ENCODE measurements at regions not wholly inside any gene's neighbourhood (a gene's known extent, or its start where the extent isn't known, plus 50 kb on each side); places are given as distances from the start of the nearest gene placed in this dataset.

GRCh38 chr16:54862529-54862928 lies 68.1 kb upstream of the IRX5 start:
- no peak overlapping the region for H3K4me3 ChIP-seq
- no peak for TF ChIP-seq CTCF (IDR thresholded peaks at IDR 0.05)
- H3K27ac ChIP-seq: no peak overlapping the region
- DNase-seq (ENCODE audit: low spot score): no peak

- Histone ChIP-seq H3K4me3 (no peak overlapping the region), H3K27ac (no peak overlapping the region)
- TF ChIP-seq CTCF (IDR thresholded peaks at IDR 0.05): no peak
- no peak for DNase-seq (ENCODE audit: low spot score)
Measured at GRCh38 chr16:54856871-54857270, 73.8 kb upstream of the IRX5 start.

GRCh38 chr16:54847609-54848008 lies 83.1 kb upstream of the IRX5 start:
- Histone ChIP-seq H3K4me3 (no peak overlapping the region), H3K27ac (no peak overlapping the region)
- no peak for TF ChIP-seq CTCF (IDR thresholded peaks at IDR 0.05)
- no peak for DNase-seq (ENCODE audit: low spot score)

GRCh38 chr16:54847207-54847606 lies 83.5 kb upstream of the IRX5 start:
- Histone ChIP-seq H3K27ac (no peak overlapping the region), H3K4me3 (no peak overlapping the region)
- no peak for TF ChIP-seq CTCF (IDR thresholded peaks at IDR 0.05)
- no peak for DNase-seq (ENCODE audit: low spot score)

GRCh38 chr16:54846766-54847165 lies 83.9 kb upstream of the IRX5 start:
- DNase-seq (ENCODE audit: low spot score): no peak
- H3K27ac ChIP-seq: no peak overlapping the region
- no peak for TF ChIP-seq CTCF (IDR thresholded peaks at IDR 0.05)
- no peak overlapping the region for H3K4me3 ChIP-seq

- no peak for TF ChIP-seq CTCF (IDR thresholded peaks at IDR 0.05)
- DNase-seq (ENCODE audit: low spot score): no peak
- no peak overlapping the region for H3K27ac ChIP-seq
- H3K4me3 ChIP-seq: no peak overlapping the region
Measured at GRCh38 chr16:54843424-54843750, 87.3 kb upstream of the IRX5 start.

- no peak for TF ChIP-seq CTCF (IDR thresholded peaks at IDR 0.05)
- no peak overlapping the region for H3K27ac ChIP-seq
- DNase-seq (ENCODE audit: low spot score): no peak
- H3K4me3 ChIP-seq: no peak overlapping the region
Measured at GRCh38 chr16:54842743-54843423, 87.8 kb upstream of the IRX5 start.

Data from coronary artery (tissue), 2 donors.